GM23338 (cell line): ENCODE measurements at regions not wholly inside any gene's neighbourhood (a gene's known extent, or its start where the extent isn't known, plus 50 kb on each side); places are given as distances from the start of the nearest gene placed in this dataset.

Experiments used
- ATAC-seq: fragments of 200-7000 bp; cut with Tn5 transposase; 3 replicates; pipeline ENCODE4 v1.9.1; 2020
- DNase-seq: peaks from one replicate; pipeline ENCODE4 v3.0.0-alpha.2; 2015; ENCODE audit warnings: low spot score
- H2AFZ ChIP-seq: fragments of 200-600 bp; sonication (generic); 2 replicates; pipeline ENCODE4 v1.8.0; 2016; ENCODE audit warnings: antibody characterized with exemption, mild to moderate bottlenecking, moderate library complexity
- H3F3A ChIP-seq: fragments of 200-600 bp; sonication (generic); replicated peaks from 2 replicates; pipeline ENCODE4 v1.8.0; 2017; ENCODE audit warnings: antibody characterized with exemption, mixed run types, low read depth
- H3K27ac ChIP-seq: fragments of 200-600 bp; sonication (generic); 2 replicates; pipeline ENCODE4 v1.6.1; 2016; ENCODE audit warnings: low read depth
- H3K27me3 ChIP-seq: fragments of 200-600 bp; sonication (generic); 2 replicates; pipeline ENCODE4 v1.8.0; 2016; ENCODE audit warnings: mild to moderate bottlenecking, mixed run types, moderate library complexity; ENCODE audit not compliant: insufficient read depth
- H3K36me3 ChIP-seq: fragments of 200-600 bp; sonication (generic); 2 replicates; pipeline ENCODE4 v1.8.0; 2016; ENCODE audit warnings: mild to moderate bottlenecking; ENCODE audit not compliant: insufficient read depth
- H3K4me1 ChIP-seq: fragments of 200-600 bp; sonication (generic); 2 replicates; pipeline ENCODE4 v1.8.0; 2016; ENCODE audit warnings: mild to moderate bottlenecking, moderate library complexity; ENCODE audit not compliant: insufficient read depth
- H3K4me2 ChIP-seq: fragments of 200-600 bp; sonication (generic); 2 replicates; pipeline ENCODE4 v1.7.1; 2017; ENCODE audit warnings: mixed run types
- H3K4me3 ChIP-seq: fragments of 200-600 bp; sonication (generic); 2 replicates; pipeline ENCODE4 v1.6.1; 2016; ENCODE audit warnings: mixed run types
- H3K79me2 ChIP-seq: fragments of 200-600 bp; sonication (generic); replicated peaks from 2 replicates; pipeline ENCODE4 v1.8.0; 2017; ENCODE audit warnings: mild to moderate bottlenecking; ENCODE audit not compliant: insufficient read depth
- H3K9me2 ChIP-seq: fragments of 200-600 bp; sonication (generic); 2 replicates; pipeline ENCODE4 v1.8.0; 2017; ENCODE audit not compliant: insufficient read depth
- H4K20me1 ChIP-seq: fragments of 200-600 bp; sonication (generic); replicated peaks from 2 replicates; pipeline ENCODE4 v1.8.0; 2017; ENCODE audit warnings: mild to moderate bottlenecking; ENCODE audit not compliant: insufficient read depth
- H3K27ac Mint-ChIP-seq: 2 replicates; pipeline ENCODE4 v1.8.0; 2020; ENCODE audit warnings: inconsistent platforms, mild to moderate bottlenecking, moderate library complexity, mixed read lengths
- H3K27me3 Mint-ChIP-seq: 3 replicates; pipeline ENCODE4 v1.8.0; 2022; ENCODE audit warnings: low read depth, mild to moderate bottlenecking, moderate library complexity, mixed read lengths, inconsistent platforms; ENCODE audit not compliant: insufficient read depth, poor library complexity
- H3K36me3 Mint-ChIP-seq: 3 replicates; pipeline ENCODE4 v1.8.0; 2021; ENCODE audit warnings: low read depth, mild to moderate bottlenecking, inconsistent platforms, moderate library complexity, mixed read lengths
- H3K4me1 Mint-ChIP-seq: 3 replicates; pipeline ENCODE4 v1.8.0; 2020; ENCODE audit warnings: mild to moderate bottlenecking, inconsistent platforms, mixed read lengths
- H3K4me3 Mint-ChIP-seq: 3 replicates; pipeline ENCODE4 v1.8.0; 2021; ENCODE audit warnings: moderate library complexity, mild to moderate bottlenecking, inconsistent platforms, mixed read lengths
- H3K9me3 Mint-ChIP-seq: 3 replicates; pipeline ENCODE4 v1.8.0; 2020; ENCODE audit warnings: moderate library complexity, mild to moderate bottlenecking, inconsistent platforms, mixed read lengths
- CTCF ChIP-seq, 2 experiments: fragments of 200-600 bp in 1 of 2; sonication (generic) in 1 of 2; conservative IDR thresholded peaks; 2 replicates each; pipeline versions ENCODE4 v1.5.1 to v1.6.1; 2016 to 2017; ENCODE audit warnings: antibody characterized with exemption in 2 of 2, low read depth in 2 of 2, mild to moderate bottlenecking in 2 of 2, moderate library complexity in 1 of 2
- POLR2AphosphoS5 ChIP-seq: IDR thresholded peaks from 2 replicates; pipeline ENCODE4 v1.6.1; 2016; ENCODE audit warnings: antibody characterized with exemption, low read depth
- REST ChIP-seq: IDR thresholded peaks from one replicate; pipeline ENCODE4 v1.6.1; 2018; ENCODE audit warnings: antibody characterized with exemption; ENCODE audit not compliant: unreplicated experiment
- STAT1 ChIP-seq: IDR thresholded peaks from one replicate; pipeline ENCODE4 v1.6.1; 2016; ENCODE audit warnings: antibody characterized with exemption; ENCODE audit not compliant: unreplicated experiment
- TF ChIP-seq, protein P1 (sequence below): IDR thresholded peaks from 2 replicates; pipeline ENCODE4 v1.6.1; 2016; ENCODE audit warnings: antibody characterized with exemption

- no peak for TF ChIP-seq REST
Measured at GRCh38 chr14:78023112-78023511, 147.1 kb upstream of the NRXN3 start (continued).

- Histone ChIP-seq H3K4me3 (no peak overlapping the region), H3K9me2 (0 out of 2 replicates have a peak, but pooled peaks cover 17% of the 10 kb centered on the region), H2AFZ (0 out of 2 replicates have a peak overlapping the region, but pooled peaks have one; percentile 25), H3K27me3 (no peaks in the 10 kb centered on the region), H3K4me1 (peaks cover 19% of the 10 kb centered on the region), H3K4me2 (0 out of 2 replicates have a peak overlapping the region, but pooled peaks have one; percentile 0), H3K79me2 (no peaks in the 10 kb centered on the region), H4K20me1 (no peaks in the 10 kb centered on the region), H3F3A (no peaks in the 10 kb centered on the region), H3K27ac (no peak overlapping the region), H3K36me3 (no peaks in the 10 kb centered on the region)
- DNase-seq = peak; percentile 4
- H3K9me3 Mint-ChIP-seq = peaks cover 7% of the 10 kb centered on the region; the same call in 2 of the 3 replicates
- TF ChIP-seq, protein P1, sequence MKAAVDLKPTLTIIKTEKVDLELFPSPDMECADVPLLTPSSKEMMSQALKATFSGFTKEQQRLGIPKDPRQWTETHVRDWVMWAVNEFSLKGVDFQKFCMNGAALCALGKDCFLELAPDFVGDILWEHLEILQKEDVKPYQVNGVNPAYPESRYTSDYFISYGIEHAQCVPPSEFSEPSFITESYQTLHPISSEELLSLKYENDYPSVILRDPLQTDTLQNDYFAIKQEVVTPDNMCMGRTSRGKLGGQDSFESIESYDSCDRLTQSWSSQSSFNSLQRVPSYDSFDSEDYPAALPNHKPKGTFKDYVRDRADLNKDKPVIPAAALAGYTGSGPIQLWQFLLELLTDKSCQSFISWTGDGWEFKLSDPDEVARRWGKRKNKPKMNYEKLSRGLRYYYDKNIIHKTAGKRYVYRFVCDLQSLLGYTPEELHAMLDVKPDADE = no peak
- TF ChIP-seq STAT1 (no peak), CTCF (conservative IDR thresholded peaks at IDR 0.05; ENCODE audit: low read depth in 2 of 2) (no peak), POLR2AphosphoS5 (no peak)
- H3K4me1 Mint-ChIP-seq = peaks cover 25% of the 10 kb centered on the region
- H3K27ac Mint-ChIP-seq = no peak overlapping the region
- H3K27me3 Mint-ChIP-seq = peaks cover 6% of the 10 kb centered on the region
- no peak overlapping the region for H3K4me3 Mint-ChIP-seq
- no peak for ATAC-seq
- peaks cover 5% of the 10 kb centered on the region; the same call in 1 of the 3 replicates for H3K36me3 Mint-ChIP-seq
Measured at GRCh38 chr14:78028471-78028870, 141.7 kb upstream of the NRXN3 start.
